Activated CD8-positive, alpha-beta T cell treated with anti-CD3 and anti-CD28 coated beads, Interleukin-2, amount 10 ng/mL, durations not matched to agents 7 days and 5 days (primary cell): ENCODE measurements at regions not wholly inside any gene's neighbourhood (a gene's known extent, or its start where the extent isn't known, plus 50 kb on each side); places are given as distances from the start of the nearest gene placed in this dataset.
"Not testable (repeated sequence)": the region's sequence is repeated elsewhere in the genome, so short reads cannot be mapped to it uniquely, and the experiment has no call there.

Experiments used
- ATAC-seq: fragments of 150-1000 bp; cut with Tn5 transposase; one replicate; pipeline ENCODE4 v1.10.0; 2021; ENCODE audit warnings: moderate library complexity
- CTCF ChIA-PET: fragments of 350-600 bp; sonication (Branson Sonifier 250); formaldehyde crosslinking; loops from one replicate; lab custom pipeline; 2021; ENCODE audit warnings: antibody characterized with exemption; lab: Charles Lee
- POLR2A ChIA-PET: fragments of 350-600 bp; sonication (Branson Sonifier 250); formaldehyde crosslinking; loops from one replicate; lab custom pipeline; 2021; ENCODE audit warnings: antibody characterized with exemption; lab: Charles Lee
- DNase-seq: peaks from one replicate; pipeline ENCODE4 v3.0.0-alpha.2; 2020
- H3K27ac Mint-ChIP-seq: one replicate; pipeline ENCODE4 v1.8.0; 2021; ENCODE audit warnings: mild to moderate bottlenecking, mixed read lengths
- H3K27me3 Mint-ChIP-seq: one replicate; pipeline ENCODE4 v1.8.0; 2021; ENCODE audit warnings: low read depth, mixed read lengths
- H3K36me3 Mint-ChIP-seq: one replicate; pipeline ENCODE4 v1.8.0; 2021; ENCODE audit warnings: low read depth, mixed read lengths
- H3K4me1 Mint-ChIP-seq: one replicate; pipeline ENCODE4 v1.8.0; 2021; ENCODE audit warnings: low read depth, mixed read lengths
- H3K4me3 Mint-ChIP-seq: one replicate; pipeline ENCODE4 v1.8.0; 2021; ENCODE audit warnings: mild to moderate bottlenecking, mixed read lengths
- H3K9me3 Mint-ChIP-seq: one replicate; pipeline ENCODE4 v1.8.0; 2022; ENCODE audit warnings: mixed read lengths; ENCODE audit not compliant: insufficient read depth

GRCh38 chr19:14328406-14328805, 52.8 kb upstream of the ADGRE5 start:
- H3K9me3 Mint-ChIP-seq, result no peaks in the 10 kb centered on the region
- no peaks in the 10 kb centered on the region for H3K36me3 Mint-ChIP-seq
- no peaks in the 10 kb centered on the region for H3K27me3 Mint-ChIP-seq
- peaks cover 3% of the 10 kb centered on the region for H3K4me1 Mint-ChIP-seq
- DNase-seq (no peak), ATAC-seq (no peak)
- H3K27ac Mint-ChIP-seq, result no peak overlapping the region
- H3K4me3 Mint-ChIP-seq, result no peak overlapping the region
- CTCF ChIA-PET, result no interaction called here
- POLR2A ChIA-PET, result no interaction called here

- CTCF ChIA-PET, result not testable (repeated sequence)
Observed at GRCh38 chr19:14327061-14327460, 54.2 kb upstream of the ADGRE5 start.

GRCh38 chr19:14325863-14326262, 55.4 kb upstream of the ADGRE5 start:
- no peaks in the 10 kb centered on the region for H3K36me3 Mint-ChIP-seq
- H3K27ac Mint-ChIP-seq, result no peak overlapping the region
- ATAC-seq, result no peak
- no peaks in the 10 kb centered on the region for H3K9me3 Mint-ChIP-seq
- H3K4me3 Mint-ChIP-seq, result no peak overlapping the region
- CTCF ChIA-PET, result no interaction called here
- DNase-seq, result no peak
- H3K27me3 Mint-ChIP-seq, result no peaks in the 10 kb centered on the region
- H3K4me1 Mint-ChIP-seq, result no peaks in the 10 kb centered on the region
- POLR2A ChIA-PET, result no interaction called here

More at GRCh38 chr19:14327061-14327460, 54.2 kb upstream of the ADGRE5 start:
- H3K9me3 Mint-ChIP-seq, H3K4me1 Mint-ChIP-seq, H3K4me3 Mint-ChIP-seq, H3K27ac Mint-ChIP-seq, POLR2A ChIA-PET, ATAC-seq, DNase-seq, H3K27me3 Mint-ChIP-seq, H3K36me3 Mint-ChIP-seq: not testable (repeated sequence)

GRCh38 chr19:14325134-14325533, 56.1 kb upstream of the ADGRE5 start:
- ATAC-seq (no peak), DNase-seq (no peak)
- CTCF ChIA-PET, result no interaction called here
- Mint-ChIP-seq H3K4me1 (no peaks in the 10 kb centered on the region), H3K27me3 (no peaks in the 10 kb centered on the region), H3K4me3 (no peak overlapping the region), H3K9me3 (no peaks in the 10 kb centered on the region), H3K36me3 (no peaks in the 10 kb centered on the region), H3K27ac (no peak overlapping the region)
- POLR2A ChIA-PET, result interaction anchor here (0.6 kb wide), 1 partner anchor 132 kb away, joined by 3 read pairs; no protein-coding TSS in a partner anchor

GRCh38 chr19:14322889-14323463, 58.3 kb upstream of the ADGRE5 start:
- Mint-ChIP-seq H3K4me3 (no peak overlapping the region), H3K36me3 (no peaks in the 10 kb centered on the region), H3K9me3 (no peaks in the 10 kb centered on the region), H3K27me3 (no peaks in the 10 kb centered on the region), H3K27ac (no peak overlapping the region), H3K4me1 (no peaks in the 10 kb centered on the region)
- ATAC-seq (no peak), DNase-seq (no peak)
- CTCF ChIA-PET, result interaction anchor here (1.3 kb wide), 1 partner anchor 186 kb away, joined by 3 read pairs; the partner anchor contains the start of gene ASF1B
- POLR2A ChIA-PET, result no interaction called here

GRCh38 chr19:14320253-14320652, 61.0 kb upstream of the ADGRE5 start:
- ChIA-PET CTCF (interaction anchor here (3.6 kb wide), 1 partner anchor 28 kb away, joined by 11 read pairs; no protein-coding TSS in a partner anchor), POLR2A (no interaction called here)
- Mint-ChIP-seq H3K36me3 (no peaks in the 10 kb centered on the region), H3K4me3 (no peak overlapping the region), H3K27me3 (no peaks in the 10 kb centered on the region), H3K4me1 (no peaks in the 10 kb centered on the region), H3K9me3 (no peaks in the 10 kb centered on the region), H3K27ac (no peak overlapping the region)
- DNase-seq, result no peak
- no peak for ATAC-seq

GRCh38 chr19:14319720-14320119, 61.5 kb upstream of the ADGRE5 start:
- H3K36me3 Mint-ChIP-seq, H3K27me3 Mint-ChIP-seq, ATAC-seq, H3K4me3 Mint-ChIP-seq, H3K9me3 Mint-ChIP-seq, H3K4me1 Mint-ChIP-seq, DNase-seq, H3K27ac Mint-ChIP-seq, POLR2A ChIA-PET: not testable (repeated sequence)
- CTCF ChIA-PET, result interaction anchor here (3.6 kb wide), 1 partner anchor 29 kb away, joined by 11 read pairs; no protein-coding TSS in a partner anchor

- POLR2A ChIA-PET, result no interaction called here
- no peak for DNase-seq
Observed at GRCh38 chr19:14318873-14319272, 62.4 kb upstream of the ADGRE5 start.

GRCh38 chr19:14317157-14317556, 64.1 kb upstream of the ADGRE5 start:
- Mint-ChIP-seq H3K4me3 (no peak overlapping the region), H3K9me3 (no peaks in the 10 kb centered on the region), H3K36me3 (no peaks in the 10 kb centered on the region), H3K27me3 (no peaks in the 10 kb centered on the region), H3K27ac (no peak overlapping the region), H3K4me1 (no peaks in the 10 kb centered on the region)
- ATAC-seq (no peak), DNase-seq (no peak)
- ChIA-PET POLR2A (no interaction called here), CTCF (no interaction called here)

More at GRCh38 chr19:14318873-14319272, 62.4 kb upstream of the ADGRE5 start:
- Mint-ChIP-seq H3K4me1 (no peaks in the 10 kb centered on the region), H3K36me3 (no peaks in the 10 kb centered on the region), H3K27me3 (no peaks in the 10 kb centered on the region), H3K9me3 (no peaks in the 10 kb centered on the region), H3K4me3 (no peak overlapping the region), H3K27ac (no peak overlapping the region)
- CTCF ChIA-PET, result interaction anchor here (3.6 kb wide), 1 partner anchor 29 kb away, joined by 11 read pairs; no protein-coding TSS in a partner anchor
- no peak for ATAC-seq

GRCh38 chr19:14315433-14315832, 65.8 kb upstream of the ADGRE5 start:
- ChIA-PET POLR2A (no interaction called here), CTCF (no interaction called here)
- no peaks in the 10 kb centered on the region for H3K36me3 Mint-ChIP-seq
- peaks cover 1% of the 10 kb centered on the region for H3K4me1 Mint-ChIP-seq
- no peaks in the 10 kb centered on the region for H3K9me3 Mint-ChIP-seq
- DNase-seq, result no peak
- no peak for ATAC-seq
- no peaks in the 10 kb centered on the region for H3K27me3 Mint-ChIP-seq
- no peak overlapping the region for H3K4me3 Mint-ChIP-seq
- no peak overlapping the region for H3K27ac Mint-ChIP-seq

- Mint-ChIP-seq H3K27me3 (peaks cover 2% of the 10 kb centered on the region), H3K4me1 (peaks cover 27% of the 10 kb centered on the region), H3K4me3 (no peak overlapping the region), H3K9me3 (no peaks in the 10 kb centered on the region), H3K27ac (peak overlapping the region; percentile 69), H3K36me3 (peaks cover 4% of the 10 kb centered on the region)
- ChIA-PET POLR2A (interaction anchor here (0.7 kb wide), 1 partner anchor 173 kb away, joined by 3 read pairs; no protein-coding TSS in a partner anchor), CTCF (interaction anchor here (2.5 to 2.7 kb wide), 2 partner anchors 38 to 174 kb away, joined by 8 to 11 read pairs; partner anchors contain the start of gene ASF1B)
- ATAC-seq, result no peak
- DNase-seq, result no peak
Observed at GRCh38 chr19:14310055-14310454, 71.2 kb upstream of the ADGRE5 start.

- H3K27me3 Mint-ChIP-seq, result peaks cover 2% of the 10 kb centered on the region
- H3K4me1 Mint-ChIP-seq, result peaks cover 27% of the 10 kb centered on the region
- no peak overlapping the region for H3K27ac Mint-ChIP-seq
- DNase-seq (no peak), ATAC-seq (no peak)
- POLR2A ChIA-PET, result no interaction called here
- CTCF ChIA-PET, result interaction anchor here (1.3 to 1.6 kb wide), 2 partner anchors 17 to 169 kb away, joined by 4 read pairs; partner anchors contain the start of gene ASF1B
- no peak overlapping the region for H3K4me3 Mint-ChIP-seq
- no peaks in the 10 kb centered on the region for H3K9me3 Mint-ChIP-seq
- peaks cover 4% of the 10 kb centered on the region for H3K36me3 Mint-ChIP-seq
Observed at GRCh38 chr19:14305706-14306105, 75.5 kb upstream of the ADGRE5 start.
